H1 (cell line): ENCODE measurements at regions not wholly inside any gene's neighbourhood (a gene's known extent, or its start where the extent isn't known, plus 50 kb on each side); places are given as distances from the start of the nearest gene placed in this dataset.

ENCODE experiments used
- CTCF ChIA-PET: fragments of 300-600 bp; sonication (Branson Sonifier 250); formaldehyde crosslinking; loops from one replicate; lab custom pipeline; 2021; ENCODE audit not compliant: partially characterized antibody; lab: Charles Lee
- POLR2A ChIA-PET: fragments of 300-600 bp; sonication (Branson Sonifier 250); formaldehyde crosslinking; loops from one replicate; lab custom pipeline; 2021; ENCODE audit warnings: inconsistent platforms; ENCODE audit not compliant: partially characterized antibody; lab: Charles Lee
- DNase-seq, 2 experiments: peaks; one replicate each; pipeline versions ENCODE4 v3.0.0 to v3.0.0-alpha.2; 2010 to 2022; ENCODE audit warnings: low spot score in 2 of 2, low read depth in 1 of 2, mixed read lengths in 1 of 2
- FAIRE-seq: peaks from 2 replicates; lab custom pipeline; 2011; peaks lifted over from hg19 to GRCh38; lab: Jason Lieb, UNC
- H2AFZ ChIP-seq: 2 replicates; pipeline ENCODE4 v1.8.1; 2012; ENCODE audit warnings: low read length, inconsistent platforms
- H2AK5ac ChIP-seq: 2 replicates; pipeline ENCODE4 v1.6.1; 2013; ENCODE audit warnings: low read depth, low read length
- H2BK120ac ChIP-seq: replicated peaks from 2 replicates; pipeline ENCODE3; 2013; ENCODE audit warnings: low read depth, low read length, inconsistent platforms
- H2BK12ac ChIP-seq: 2 replicates; pipeline ENCODE4 v1.6.1; 2013; ENCODE audit warnings: low read depth, low read length
- H2BK15ac ChIP-seq: 2 replicates; pipeline ENCODE4 v1.6.1; 2013; ENCODE audit warnings: low read length
- H2BK20ac ChIP-seq: 2 replicates; pipeline ENCODE4 v1.6.1; 2013; ENCODE audit warnings: low read length
- H2BK5ac ChIP-seq: 2 replicates; pipeline ENCODE4 v1.6.1; 2013; ENCODE audit warnings: low read depth, low read length
- H3K14ac ChIP-seq: 2 replicates; pipeline ENCODE4 v1.6.1; 2013; ENCODE audit warnings: inconsistent platforms; ENCODE audit not compliant: insufficient read length
- H3K18ac ChIP-seq: 2 replicates; pipeline ENCODE4 v1.6.1; 2013; ENCODE audit warnings: low read length; ENCODE audit errors: extremely low read depth
- H3K23ac ChIP-seq: 2 replicates; pipeline ENCODE4 v1.6.1; 2013; ENCODE audit warnings: inconsistent platforms; ENCODE audit not compliant: insufficient read length
- H3K23me2 ChIP-seq: 2 replicates; pipeline ENCODE4 v1.6.1; 2013; ENCODE audit warnings: low read depth, low read length
- H3K27ac ChIP-seq: 2 replicates; pipeline ENCODE4 v1.6.1; 2011; ENCODE audit warnings: low read depth, low read length, inconsistent platforms
- H3K27me3 ChIP-seq, 4 experiments: replicated peaks in 1 of 4; 1 replicate in 1 of 4; 2 replicates in 3 of 4; pipeline versions ENCODE4 v1.6.1 to v1.8.1; 2011 to 2013; ENCODE audit warnings: low read length in 3 of 4, mild to moderate bottlenecking in 3 of 4, inconsistent platforms in 2 of 4, mixed read lengths in 2 of 4, moderate library complexity in 1 of 4; ENCODE audit not compliant: control insufficient read depth in 3 of 4, insufficient read depth in 3 of 4; ENCODE audit errors: extremely low read depth in 1 of 4
- H3K36me3 ChIP-seq, 4 experiments: 2 replicates each; pipeline versions ENCODE4 v1.6.1 to v1.8.1; 2011 to 2013; ENCODE audit warnings: mild to moderate bottlenecking in 4 of 4, low read length in 3 of 4, moderate library complexity in 2 of 4, control low read depth in 1 of 4, inconsistent platforms in 1 of 4; ENCODE audit not compliant: insufficient read depth in 4 of 4, control insufficient read depth in 2 of 4
- H3K4ac ChIP-seq: replicated peaks from 2 replicates; pipeline ENCODE3; 2013; ENCODE audit warnings: low read length, low read depth, mixed read lengths, inconsistent platforms; ENCODE audit not compliant: insufficient read length
- H3K4me1 ChIP-seq, 4 experiments: replicated peaks in 1 of 4; 1 replicate in 1 of 4; 2 replicates in 3 of 4; pipeline versions ENCODE4 v1.6.1 to v1.8.1; 2011 to 2013; ENCODE audit warnings: low read length in 3 of 4, inconsistent platforms in 2 of 4, mixed read lengths in 1 of 4; ENCODE audit not compliant: insufficient read depth in 4 of 4, control insufficient read depth in 3 of 4
- H3K4me2 ChIP-seq, 2 experiments: 2 replicates each; pipeline versions ENCODE4 v1.6.1 to v1.8.1; 2011 to 2013; ENCODE audit warnings: low read depth in 2 of 2, low read length in 2 of 2, control low read depth in 1 of 2, inconsistent platforms in 1 of 2, mild to moderate bottlenecking in 1 of 2; ENCODE audit not compliant: insufficient read depth in 1 of 2
- H3K4me3 ChIP-seq, 4 experiments: fragments of 200-600, 300-600 bp in 1 of 4; sonication (generic), shearing (Covaris generic), sonication (Bioruptor Twin) in 1 of 4; 2 replicates each; pipeline versions ENCODE4 v1.5.1 to v1.8.1; 2011 to 2016; ENCODE audit warnings: low read length in 4 of 4, low read depth in 3 of 4, control low read depth in 2 of 4, inconsistent platforms in 2 of 4, mild to moderate bottlenecking in 2 of 4, mixed read lengths in 1 of 4, moderate library complexity in 1 of 4; ENCODE audit not compliant: insufficient read depth in 2 of 4; ENCODE audit errors: extremely low read depth in 1 of 4
- H3K56ac ChIP-seq: replicated peaks from 2 replicates; pipeline ENCODE3; 2013; ENCODE audit warnings: low read depth, mild to moderate bottlenecking, mixed read lengths, low read length, inconsistent platforms; ENCODE audit not compliant: insufficient read length
- H3K79me1 ChIP-seq: 2 replicates; pipeline ENCODE4 v1.6.1; 2013; ENCODE audit warnings: low read depth, low read length, control low read depth
- H3K79me2 ChIP-seq, 2 experiments: 2 replicates each; pipeline versions ENCODE4 v1.6.1 to v1.8.1; 2012 to 2013; ENCODE audit warnings: low read length in 2 of 2, mild to moderate bottlenecking in 2 of 2, inconsistent platforms in 1 of 2; ENCODE audit not compliant: insufficient read depth in 2 of 2, control insufficient read depth in 1 of 2
- H3K9ac ChIP-seq, 4 experiments: replicated peaks in 1 of 4; 1 replicate in 1 of 4; 2 replicates in 3 of 4; pipeline versions ENCODE4 v1.6.1 to v1.8.1; 2011 to 2013; ENCODE audit warnings: low read depth in 3 of 4, low read length in 3 of 4, control low read depth in 2 of 4, mild to moderate bottlenecking in 2 of 4, moderate library complexity in 2 of 4, inconsistent platforms in 1 of 4; ENCODE audit errors: extremely low read depth in 1 of 4
- H3K9me3 ChIP-seq, 2 experiments: 2 replicates each; pipeline versions ENCODE4 v1.6.1 to v1.8.1; 2012 to 2013; ENCODE audit warnings: mild to moderate bottlenecking in 2 of 2, moderate library complexity in 2 of 2, control low read depth in 1 of 2, inconsistent platforms in 1 of 2, low read depth in 1 of 2, low read length in 1 of 2, mixed read lengths in 1 of 2; ENCODE audit not compliant: insufficient read depth in 2 of 2
- H4K20me1 ChIP-seq, 2 experiments: replicated peaks in 1 of 2; 2 replicates each; pipeline versions ENCODE3 to v1.8.1; 2011 to 2013; ENCODE audit warnings: inconsistent platforms in 2 of 2, low read length in 2 of 2, mild to moderate bottlenecking in 1 of 2; ENCODE audit not compliant: insufficient read depth in 2 of 2, control insufficient read depth in 1 of 2
- H4K5ac ChIP-seq: 2 replicates; pipeline ENCODE4 v1.6.1; 2013; ENCODE audit warnings: low read length, low read depth, mixed read lengths, inconsistent platforms; ENCODE audit not compliant: insufficient read length
- H4K8ac ChIP-seq: 2 replicates; pipeline ENCODE4 v1.8.0; 2013; ENCODE audit warnings: mild to moderate bottlenecking, moderate library complexity, low read length, inconsistent platforms; ENCODE audit not compliant: insufficient read depth; ENCODE audit errors: extremely low read depth
- H4K91ac ChIP-seq: replicated peaks from 2 replicates; pipeline ENCODE3; 2013; ENCODE audit warnings: low read length, mixed read lengths, inconsistent platforms; ENCODE audit not compliant: insufficient read length
- CBX5 ChIP-seq: fragments of 300-800, 300-1000 bp; sonication (generic); IDR thresholded peaks from 2 replicates; pipeline ENCODE4 v1.7.1; 2016; ENCODE audit warnings: antibody characterized with exemption, low read length, low read depth
- RAD21 ChIP-seq, 2 experiments: IDR thresholded peaks in 1 of 2; conservative IDR thresholded peaks in 1 of 2; 2 replicates each; pipeline ENCODE4 v1.6.1; 2011; ENCODE audit warnings: low read depth in 2 of 2, low read length in 2 of 2, improper control_type of control experiment in 1 of 2, inconsistent platforms in 1 of 2, mild to moderate bottlenecking in 1 of 2, moderate library complexity in 1 of 2
- WGBS, 2 experiments: shearing (Covaris generic) in 1 of 2; methylation state at CpG; one replicate each; pipeline versions ENCODE4 v1.1.6 to v1.1.7; 2013 to 2015; ENCODE audit warnings: low lambda C conversion rate in 2 of 2, mixed read lengths in 2 of 2, inconsistent platforms in 1 of 2, low coverage in 1 of 2, missing lambda C conversion rate in 1 of 2; ENCODE audit not compliant: insufficient replicate concordance in 2 of 2, insufficient coverage in 1 of 2, insufficient read length in 1 of 2; ENCODE audit errors: extremely low coverage in 1 of 2, missing lambda C conversion rate in 1 of 2; 5-methylcytosine and 5-hydroxymethylcytosine counted together
- TF ChIP-seq, protein P1 (sequence below), 3 experiments: IDR thresholded peaks; 1 replicate in 2 of 3; 2 replicates in 1 of 3; pipeline versions ENCODE4 v1.5.1 to v1.6.1; 2011; ENCODE audit warnings: low read length in 3 of 3, mild to moderate bottlenecking in 3 of 3, inconsistent platforms in 2 of 3, low read depth in 1 of 3, moderate library complexity in 1 of 3; ENCODE audit not compliant: insufficient read depth in 1 of 3; ENCODE audit errors: control extremely low read depth in 1 of 3

- Histone ChIP-seq H4K91ac (no peak overlapping the region), H2BK120ac (no peak overlapping the region), H3K4me1 (peaks cover 0 to 3% (median 0%) of the 10 kb centered on the region in 4 experiments; a peak in 1 of 7 replicates), H3K27me3 (no peaks in the 10 kb centered on the region), H3K27ac (no peak overlapping the region), H4K8ac (no peak overlapping the region), H3K4me2 (no peak overlapping the region), H3K23ac (no peak overlapping the region), H2AK5ac (no peak overlapping the region), H2AFZ (no peak overlapping the region), H3K36me3 (no peaks in the 10 kb centered on the region), H3K56ac (no peak overlapping the region), H2BK15ac (no peak overlapping the region), H3K9me3 (no peaks in the 10 kb centered on the region), H4K20me1 (no peaks in the 10 kb centered on the region), H3K4me3 (no peak overlapping the region), H3K79me2 (no peaks in the 10 kb centered on the region), H2BK5ac (no peak overlapping the region), H4K5ac (no peak overlapping the region), H2BK12ac (no peak overlapping the region), H3K14ac (no peak overlapping the region), H3K23me2 (no peaks in the 10 kb centered on the region), H3K79me1 (no peaks in the 10 kb centered on the region), H2BK20ac (no peak overlapping the region), H3K18ac (no peak overlapping the region), H3K9ac (no peak overlapping the region), H3K4ac (no peak overlapping the region)
- 53% methylated on average over 6 of the region's 6 CpGs; no CpG with 5 or more reads in 1 of the 2 experiments for WGBS, 2 experiments
- ChIA-PET CTCF (interaction anchor here (0.6 to 2.2 kb wide), 27 partner anchors 9 to 335 kb away, joined by 3 to 14 read pairs (median 4); no protein-coding TSS in a partner anchor), POLR2A (no interaction called here)
- FAIRE-seq (no peak), DNase-seq (peak in 1 of 2 experiments; percentile 50)
- no peak for TF ChIP-seq CBX5
- TF ChIP-seq, protein P1, sequence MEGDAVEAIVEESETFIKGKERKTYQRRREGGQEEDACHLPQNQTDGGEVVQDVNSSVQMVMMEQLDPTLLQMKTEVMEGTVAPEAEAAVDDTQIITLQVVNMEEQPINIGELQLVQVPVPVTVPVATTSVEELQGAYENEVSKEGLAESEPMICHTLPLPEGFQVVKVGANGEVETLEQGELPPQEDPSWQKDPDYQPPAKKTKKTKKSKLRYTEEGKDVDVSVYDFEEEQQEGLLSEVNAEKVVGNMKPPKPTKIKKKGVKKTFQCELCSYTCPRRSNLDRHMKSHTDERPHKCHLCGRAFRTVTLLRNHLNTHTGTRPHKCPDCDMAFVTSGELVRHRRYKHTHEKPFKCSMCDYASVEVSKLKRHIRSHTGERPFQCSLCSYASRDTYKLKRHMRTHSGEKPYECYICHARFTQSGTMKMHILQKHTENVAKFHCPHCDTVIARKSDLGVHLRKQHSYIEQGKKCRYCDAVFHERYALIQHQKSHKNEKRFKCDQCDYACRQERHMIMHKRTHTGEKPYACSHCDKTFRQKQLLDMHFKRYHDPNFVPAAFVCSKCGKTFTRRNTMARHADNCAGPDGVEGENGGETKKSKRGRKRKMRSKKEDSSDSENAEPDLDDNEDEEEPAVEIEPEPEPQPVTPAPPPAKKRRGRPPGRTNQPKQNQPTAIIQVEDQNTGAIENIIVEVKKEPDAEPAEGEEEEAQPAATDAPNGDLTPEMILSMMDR (IDR thresholded peaks at IDR 0.05; ENCODE audit: control extremely low read depth in 1 of 3, insufficient read depth in 1 of 3, low read depth in 1 of 3, low read length in 3 of 3), result peak in 2 of 3 experiments; percentile 31 to 64; a peak in 2 of 4 replicates
- TF ChIP-seq RAD21 (IDR thresholded peaks at IDR 0.05 in 1 of 2, conservative IDR thresholded peaks at IDR 0.05 in 1 of 2; ENCODE audit: low read depth in 2 of 2, low read length in 2 of 2), result peak; percentile 39 to 47
Observed at GRCh38 chr3:55180936-55181535, 253.2 kb upstream of the LRTM1 start.
